Esophagus squamous epithelium (tissue), 5 donors: ENCODE measurements at regions not wholly inside any gene's neighbourhood (a gene's known extent, or its start where the extent isn't known, plus 50 kb on each side); places are given as distances from the start of the nearest gene placed in this dataset.

Source experiments
- DNase-seq: peaks from one replicate; lab custom pipeline; 2025; lab: John Stamatoyannopoulos, UW
- H3K27ac ChIP-seq, 4 donors: fragments of 200-600 bp; sonication (generic); one replicate each; pipeline ENCODE4 v1.5.1; 2016 to 2019; ENCODE audit warnings: mild to moderate bottlenecking in 1 of 4
- H3K27me3 ChIP-seq, 4 donors: fragments of 200-600 bp; sonication (generic); 1 replicate in 3 of 4; 2 replicates in 1 of 4; pipeline versions ENCODE4 v1.5.1 to v1.6.0; 2017 to 2021; ENCODE audit warnings: antibody characterized with exemption in 1 of 4
- H3K36me3 ChIP-seq, 3 donors: fragments of 200-600 bp; sonication (generic); one replicate each; pipeline ENCODE4 v1.5.1; 2016 to 2019
- H3K4me1 ChIP-seq, 3 donors: fragments of 200-600 bp; sonication (generic); one replicate each; pipeline ENCODE4 v1.5.1; 2017 to 2019
- H3K4me3 ChIP-seq, 4 donors: fragments of 200-600 bp; sonication (generic); 1 replicate in 3 of 4; 2 replicates in 1 of 4; pipeline ENCODE4 v1.5.1; 2016 to 2019; ENCODE audit warnings: mild to moderate bottlenecking in 2 of 4, moderate library complexity in 1 of 4
- H3K9me3 ChIP-seq, 3 donors: fragments of 200-600 bp; sonication (generic); one replicate each; pipeline ENCODE4 v1.5.1; 2016 to 2019
- POLR2A ChIP-seq, 4 donors: fragments of 450-650 bp; IDR thresholded peaks; one replicate each; pipeline ENCODE4 v1.6.1; 2017; ENCODE audit warnings: antibody characterized with exemption in 4 of 4, mild to moderate bottlenecking in 4 of 4, moderate library complexity in 3 of 4
- WGBS, 2 donors: methylation state at CpG; one replicate each; pipeline ENCODE4 v1.1.5; 2018; 5-methylcytosine and 5-hydroxymethylcytosine counted together
- intact Hi-C: fragments of 100-400 bp; cut with DNase I; formaldehyde crosslinking; loops from one replicate; pipeline ENCODE4 v1.15.0; 2022
- TF ChIP-seq, protein P1 (sequence below), 6 experiments: fragments of 450-650 bp in 4 of 6; fragments of 200-600 bp in 2 of 6; sonication (generic) in 2 of 6; IDR thresholded peaks; one replicate each; pipeline ENCODE4 v1.5.1; 2016 to 2019; ENCODE audit warnings: antibody characterized with exemption in 6 of 6, mild to moderate bottlenecking in 4 of 6, moderate library complexity in 4 of 6
- donor health status: DM: yes; HTN: yes; CAD: no.

DNA sequence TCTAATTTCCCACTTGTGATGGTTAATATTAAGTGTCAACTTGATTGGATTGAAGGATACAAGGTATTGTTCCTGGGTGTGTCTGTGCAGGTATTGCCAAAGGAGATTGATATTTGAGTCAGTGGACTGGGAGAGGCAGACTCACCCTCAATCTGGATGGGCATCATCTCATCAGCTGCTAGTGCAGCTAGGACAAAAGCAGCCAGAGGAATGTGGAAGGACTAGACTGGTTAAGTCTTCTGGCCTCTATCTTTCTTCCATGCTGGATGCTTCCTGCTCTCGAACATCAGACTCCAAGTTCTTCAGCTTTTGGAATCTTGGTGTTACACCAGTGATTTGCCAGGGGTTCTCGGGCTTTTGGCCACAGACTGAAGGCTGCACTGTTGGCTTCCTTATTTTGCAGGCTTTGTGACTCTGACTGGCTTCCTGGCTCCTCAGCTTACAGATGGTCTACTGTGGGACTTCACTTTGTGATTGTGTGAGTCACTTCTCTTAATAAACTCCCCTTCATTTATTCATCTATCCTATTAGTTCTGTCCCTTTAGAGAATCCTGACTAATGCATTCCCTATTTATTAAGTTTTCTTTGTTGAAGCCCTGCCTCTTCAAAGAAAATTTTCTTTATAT is 1087.5 kb upstream of the NXPH2 start:
- WGBS, 2 donors = 44 to 56% methylated on average over 2 of the region's 2 CpGs
- TF ChIP-seq, protein P1, sequence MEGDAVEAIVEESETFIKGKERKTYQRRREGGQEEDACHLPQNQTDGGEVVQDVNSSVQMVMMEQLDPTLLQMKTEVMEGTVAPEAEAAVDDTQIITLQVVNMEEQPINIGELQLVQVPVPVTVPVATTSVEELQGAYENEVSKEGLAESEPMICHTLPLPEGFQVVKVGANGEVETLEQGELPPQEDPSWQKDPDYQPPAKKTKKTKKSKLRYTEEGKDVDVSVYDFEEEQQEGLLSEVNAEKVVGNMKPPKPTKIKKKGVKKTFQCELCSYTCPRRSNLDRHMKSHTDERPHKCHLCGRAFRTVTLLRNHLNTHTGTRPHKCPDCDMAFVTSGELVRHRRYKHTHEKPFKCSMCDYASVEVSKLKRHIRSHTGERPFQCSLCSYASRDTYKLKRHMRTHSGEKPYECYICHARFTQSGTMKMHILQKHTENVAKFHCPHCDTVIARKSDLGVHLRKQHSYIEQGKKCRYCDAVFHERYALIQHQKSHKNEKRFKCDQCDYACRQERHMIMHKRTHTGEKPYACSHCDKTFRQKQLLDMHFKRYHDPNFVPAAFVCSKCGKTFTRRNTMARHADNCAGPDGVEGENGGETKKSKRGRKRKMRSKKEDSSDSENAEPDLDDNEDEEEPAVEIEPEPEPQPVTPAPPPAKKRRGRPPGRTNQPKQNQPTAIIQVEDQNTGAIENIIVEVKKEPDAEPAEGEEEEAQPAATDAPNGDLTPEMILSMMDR (IDR thresholded peaks at IDR 0.05) = no peak
- no peak for TF ChIP-seq POLR2A (IDR thresholded peaks at IDR 0.05)
- Histone ChIP-seq H3K9me3 (peaks cover 0 to 7% (median 0%) of the 10 kb centered on the region in 3 donors), H3K36me3 (no peaks in the 10 kb centered on the region), H3K27me3 (no peaks in the 10 kb centered on the region), H3K4me1 (no peaks in the 10 kb centered on the region), H3K27ac (no peak overlapping the region), H3K4me3 (no peak overlapping the region)
- intact Hi-C loops = no loop called here
- no peak for DNase-seq

GRCh38 chr2:139864821-139865302 is 1084.7 kb upstream of the NXPH2 start:
- H3K27me3 ChIP-seq = no peaks in the 10 kb centered on the region
- H3K4me1 ChIP-seq = no peaks in the 10 kb centered on the region
- no peak for DNase-seq
- no peak for TF ChIP-seq POLR2A (IDR thresholded peaks at IDR 0.05)
- TF ChIP-seq, protein P1 (IDR thresholded peaks at IDR 0.05) = no peak
- 61 to 64% methylated on average over 6 of the region's 6 CpGs for WGBS, 2 donors
- H3K27ac ChIP-seq = no peak overlapping the region
- intact Hi-C loops = no loop called here
- no peaks in the 10 kb centered on the region for H3K36me3 ChIP-seq
- no peak overlapping the region for H3K4me3 ChIP-seq
- H3K9me3 ChIP-seq = peaks cover 0 to 7% (median 0%) of the 10 kb centered on the region in 3 donors

- no peaks in the 10 kb centered on the region for H3K4me1 ChIP-seq
- WGBS, 2 donors = 73 to 76% methylated on average over 3 of the region's 3 CpGs
- no peaks in the 10 kb centered on the region for H3K9me3 ChIP-seq
- H3K4me3 ChIP-seq = no peak overlapping the region
- no peaks in the 10 kb centered on the region for H3K27me3 ChIP-seq
- intact Hi-C loops = no loop called here
- H3K36me3 ChIP-seq = no peaks in the 10 kb centered on the region
- no peak for DNase-seq
- TF ChIP-seq, protein P1 (IDR thresholded peaks at IDR 0.05) = no peak
- no peak for TF ChIP-seq POLR2A (IDR thresholded peaks at IDR 0.05)
- H3K27ac ChIP-seq = no peak overlapping the region
These were observed 1074.7 kb upstream of the NXPH2 start for GRCh38 chr2:139854769-139855483.

- Histone ChIP-seq H3K27me3 (no peaks in the 10 kb centered on the region), H3K9me3 (no peaks in the 10 kb centered on the region), H3K4me1 (no peaks in the 10 kb centered on the region), H3K36me3 (no peaks in the 10 kb centered on the region), H3K27ac (no peak overlapping the region), H3K4me3 (no peak overlapping the region)
- no peak for DNase-seq
- intact Hi-C loops = no loop called here
- TF ChIP-seq POLR2A (IDR thresholded peaks at IDR 0.05) = no peak
- TF ChIP-seq, protein P1 (IDR thresholded peaks at IDR 0.05) = no peak
- 35 to 48% methylated on average over 1 of the region's 1 CpG for WGBS, 2 donors
These were observed 1070.2 kb upstream of the NXPH2 start for GRCh38 chr2:139850254-139850890.

- no peak for TF ChIP-seq POLR2A (IDR thresholded peaks at IDR 0.05)
- TF ChIP-seq, protein P1 (IDR thresholded peaks at IDR 0.05) = no peak
- no peak overlapping the region for H3K4me3 ChIP-seq
- 58 to 68% methylated on average over 4 of the region's 4 CpGs for WGBS, 2 donors
- no peaks in the 10 kb centered on the region for H3K9me3 ChIP-seq
- no peaks in the 10 kb centered on the region for H3K27me3 ChIP-seq
- no peaks in the 10 kb centered on the region for H3K36me3 ChIP-seq
- intact Hi-C loops = no loop called here
- DNase-seq = no peak
- H3K27ac ChIP-seq = no peak overlapping the region
- H3K4me1 ChIP-seq = no peaks in the 10 kb centered on the region
These were observed 1056.6 kb upstream of the NXPH2 start for GRCh38 chr2:139836769-139837168.
